HEK293 (cell line): ENCODE measurements at regions not wholly inside any gene's neighbourhood (a gene's known extent, or its start where the extent isn't known, plus 50 kb on each side); places are given as distances from the start of the nearest gene placed in this dataset.
A peak's percentile ranks its signal among the peaks of the same experiment; 100 is the strongest.

Experiments used
- CTCF ChIA-PET: fragments of 350-600 bp; formaldehyde crosslinking; extraction: SDS; loops from one replicate; lab custom pipeline; 2021; ENCODE audit warnings: antibody characterized with exemption; lab: Yijun Ruan, JAX
- POLR2A ChIA-PET: fragments of 300-600 bp; formaldehyde crosslinking; extraction: SDS; loops from one replicate; lab custom pipeline; 2020; ENCODE audit warnings: antibody characterized with exemption, inconsistent platforms; lab: Yijun Ruan, JAX
- H3K27ac ChIP-seq: fragments of 200-500 bp; sonication (Bioruptor generic); 2 replicates; pipeline ENCODE4 v1.5.1; 2014; ENCODE audit warnings: low read depth, low read length, control low read depth, inconsistent platforms; ENCODE audit errors: extremely low read depth
- H3K36me3 ChIP-seq, 2 experiments: fragments of 200-500 bp in 1 of 2; sonication (Bioruptor generic) in 1 of 2; 1 replicate in 1 of 2; 2 replicates in 1 of 2; pipeline ENCODE4 v1.5.1; 2014 to 2017; ENCODE audit warnings: inconsistent platforms in 2 of 2, low read length in 2 of 2; ENCODE audit not compliant: control insufficient read depth in 2 of 2, insufficient read depth in 1 of 2
- H3K4me1 ChIP-seq: fragments of 200-500 bp; sonication (Bioruptor generic); 2 replicates; pipeline ENCODE4 v1.5.1; 2014; ENCODE audit warnings: mild to moderate bottlenecking, low read length, inconsistent platforms; ENCODE audit not compliant: control insufficient read depth, insufficient read depth
- H3K4me3 ChIP-seq: 2 replicates; pipeline ENCODE4 v1.5.1; 2011; ENCODE audit warnings: low read depth, mild to moderate bottlenecking, control low read depth, low read length, moderate library complexity
- H3K9me3 ChIP-seq: fragments of 200-500 bp; sonication (Bioruptor generic); 2 replicates; pipeline ENCODE4 v1.5.1; 2014; ENCODE audit warnings: low read depth, low read length, inconsistent platforms; ENCODE audit not compliant: control insufficient read depth, insufficient read depth
- CTCF ChIP-seq: fragments of 450-650 bp; formaldehyde crosslinking; IDR thresholded peaks from 2 replicates; pipeline ENCODE4 v1.5.1; 2016; ENCODE audit warnings: missing biosample characterization, missing genetic modification characterization
- EGR2 ChIP-seq: fragments of 450-650 bp; formaldehyde crosslinking; IDR thresholded peaks from 2 replicates; pipeline ENCODE4 v1.5.1; 2016; ENCODE audit warnings: low read depth, missing biosample characterization, missing genetic modification characterization
- GLIS1 ChIP-seq: fragments of 450-650 bp; formaldehyde crosslinking; IDR thresholded peaks from 2 replicates; pipeline ENCODE4 v1.5.1; 2016; ENCODE audit warnings: missing biosample characterization, missing genetic modification characterization
- PRDM1 ChIP-seq: fragments of 450-650 bp; formaldehyde crosslinking; IDR thresholded peaks from 2 replicates; pipeline ENCODE4; 2016; ENCODE audit warnings: missing biosample characterization, missing genetic modification characterization
- SP7 ChIP-seq: fragments of 450-650 bp; formaldehyde crosslinking; IDR thresholded peaks from 2 replicates; pipeline ENCODE4 v1.5.1; 2016; ENCODE audit warnings: missing biosample characterization, missing genetic modification characterization
- TRIM28 ChIP-seq: IDR thresholded peaks from 2 replicates; pipeline ENCODE4 v1.6.1; 2011; ENCODE audit warnings: low read length, control low read depth, borderline replicate concordance
- ZBTB8A ChIP-seq: fragments of 450-650 bp; formaldehyde crosslinking; IDR thresholded peaks from 2 replicates; pipeline ENCODE4 v1.5.1; 2016; ENCODE audit warnings: missing biosample characterization, missing genetic modification characterization
- ZIC2 ChIP-seq: fragments of 450-650 bp; formaldehyde crosslinking; IDR thresholded peaks from 2 replicates; pipeline ENCODE4 v1.5.1; 2016; ENCODE audit warnings: missing biosample characterization, missing genetic modification characterization
- ZNF10 ChIP-seq: fragments of 450-650 bp; formaldehyde crosslinking; IDR thresholded peaks from 2 replicates; pipeline ENCODE4 v1.5.1; 2017; ENCODE audit warnings: missing biosample characterization, missing genetic modification characterization
- ZNF146 ChIP-seq: fragments of 450-650 bp; formaldehyde crosslinking; IDR thresholded peaks from 2 replicates; pipeline ENCODE4 v1.5.1; 2016; ENCODE audit warnings: missing biosample characterization, missing genetic modification characterization
- ZNF19 ChIP-seq: fragments of 450-650 bp; formaldehyde crosslinking; IDR thresholded peaks from 2 replicates; pipeline ENCODE4; 2016; ENCODE audit warnings: missing biosample characterization, missing genetic modification characterization, low read depth
- ZNF248 ChIP-seq: fragments of 450-650 bp; formaldehyde crosslinking; IDR thresholded peaks from 2 replicates; pipeline ENCODE4 v1.5.1; 2017; ENCODE audit warnings: missing biosample characterization, missing genetic modification characterization
- ZNF302 ChIP-seq: fragments of 450-650 bp; formaldehyde crosslinking; IDR thresholded peaks from 2 replicates; pipeline ENCODE4 v1.5.1; 2016; ENCODE audit warnings: missing biosample characterization, missing genetic modification characterization, low read depth
- ZNF449 ChIP-seq: fragments of 450-650 bp; formaldehyde crosslinking; IDR thresholded peaks from 2 replicates; pipeline ENCODE4 v1.5.1; 2017; ENCODE audit warnings: missing biosample characterization, mild to moderate bottlenecking, missing genetic modification characterization, moderate library complexity
- ZNF518A ChIP-seq: fragments of 450-650 bp; formaldehyde crosslinking; conservative IDR thresholded peaks from 2 replicates; pipeline ENCODE4 v1.5.1; 2016; ENCODE audit warnings: low read depth, missing biosample characterization, missing genetic modification characterization
- ZNF521 ChIP-seq: fragments of 450-650 bp; formaldehyde crosslinking; IDR thresholded peaks from 2 replicates; pipeline ENCODE4 v1.5.1; 2017; ENCODE audit warnings: missing biosample characterization, mild to moderate bottlenecking, missing genetic modification characterization
- ZNF626 ChIP-seq: fragments of 450-650 bp; sonication (Bioruptor Pico); formaldehyde crosslinking; IDR thresholded peaks from 2 replicates; pipeline ENCODE4 v1.5.1; 2018; ENCODE audit warnings: missing biosample characterization, missing genetic modification characterization, inconsistent platforms
- ZNF654 ChIP-seq: fragments of 450-650 bp; formaldehyde crosslinking; IDR thresholded peaks from 2 replicates; pipeline ENCODE4 v1.5.1; 2016; ENCODE audit warnings: low read depth, missing biosample characterization, missing genetic modification characterization
- TF ChIP-seq, protein P1 (sequence below): fragments of 450-650 bp; formaldehyde crosslinking; IDR thresholded peaks from 2 replicates; pipeline ENCODE4 v1.5.1; 2017; ENCODE audit warnings: missing biosample characterization, missing genetic modification characterization
- TF ChIP-seq, protein P2 (sequence below): fragments of 450-650 bp; formaldehyde crosslinking; IDR thresholded peaks from 2 replicates; pipeline ENCODE4 v1.5.1; 2016; ENCODE audit warnings: missing biosample characterization, missing genetic modification characterization

DNA sequence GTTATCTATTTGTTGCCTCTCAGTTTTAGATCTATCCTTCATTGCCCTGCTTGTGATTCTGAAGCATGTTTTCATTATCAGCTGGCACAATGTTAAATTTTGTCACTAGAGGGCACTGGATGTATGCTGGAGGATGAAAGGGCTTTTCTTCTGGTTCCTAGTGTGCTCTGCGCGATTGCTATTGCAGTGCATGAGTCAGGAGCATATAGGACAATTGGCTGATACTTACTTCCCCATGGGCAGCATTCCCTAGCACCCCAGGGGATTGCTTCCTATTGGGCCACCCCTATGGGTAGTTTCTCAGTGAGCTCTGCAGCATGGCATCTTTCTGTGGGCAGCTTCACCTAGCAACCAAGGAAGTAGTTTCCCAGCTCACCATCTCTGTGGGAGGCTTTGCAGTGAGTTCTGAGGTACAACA lies 280.3 kb upstream of the SYNCRIP start (continued):
- TF ChIP-seq CTCF (peak; percentile 65), ZNF654 (tag by site-specific recombination) (peak; percentile 98), ZNF518A (no peak), TRIM28 (no peak), GLIS1 (tag by site-specific recombination) (no peak), ZIC2 (tag by site-specific recombination) (0 out of 2 replicates have a peak, but pooled peaks have one; percentile 20)

DNA sequence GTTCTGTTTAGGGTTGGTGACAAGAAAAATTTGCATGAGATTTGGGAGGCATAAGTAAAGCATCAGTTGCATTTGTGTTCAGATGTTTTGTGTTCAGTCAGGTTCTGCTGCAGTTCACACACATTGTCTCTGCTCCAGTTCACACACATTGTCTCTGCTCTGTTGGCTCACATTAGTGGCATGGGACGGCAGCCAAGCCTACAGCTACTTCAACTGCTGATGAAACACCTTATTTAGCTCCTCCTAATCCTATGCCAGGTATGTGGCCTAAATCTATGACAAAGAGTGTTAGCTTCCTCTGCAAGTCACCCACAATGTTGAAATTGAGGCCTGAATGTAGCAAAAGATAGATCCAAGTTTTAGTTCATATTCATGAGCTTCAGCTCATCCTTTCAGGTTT lies 278.1 kb upstream of the SYNCRIP start:
- CTCF ChIA-PET = interaction anchor here (0.7 to 2.1 kb wide), 4 partner anchors 9 to 254 kb away, joined by 3 to 7 read pairs (median 4); no protein-coding TSS in a partner anchor
- Histone ChIP-seq H3K27ac (no peak overlapping the region), H3K9me3 (no peaks in the 10 kb centered on the region)

DNA sequence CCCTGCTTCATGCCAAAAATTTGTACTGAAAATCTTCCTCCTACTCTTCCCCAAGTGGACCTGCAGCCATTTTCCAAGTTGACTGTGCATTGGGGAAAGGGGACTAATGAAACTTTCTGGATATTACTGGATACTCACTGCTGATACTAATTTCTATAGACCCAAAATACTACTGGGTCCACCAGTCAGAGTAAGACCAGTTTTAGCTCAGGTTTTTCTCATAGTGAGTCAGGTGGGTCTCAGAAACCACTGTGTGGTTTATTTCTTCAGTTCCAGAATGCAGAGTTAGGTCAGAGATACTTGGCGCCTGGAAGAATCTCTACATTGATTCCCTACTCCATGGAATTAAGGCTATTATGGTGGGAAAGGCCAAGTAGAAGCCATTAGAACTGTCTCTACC lies 274.8 kb upstream of the SYNCRIP start:
- H3K4me1 ChIP-seq = no peaks in the 10 kb centered on the region
- POLR2A ChIA-PET = no interaction called here
- TF ChIP-seq EGR2 (tag by site-specific recombination) (no peak), ZNF626 (no peak)
- TF ChIP-seq, all 188 proteins: peak for 0
- no peaks in the 10 kb centered on the region for H3K36me3 ChIP-seq
- no peaks in the 10 kb centered on the region for H3K9me3 ChIP-seq
- CTCF ChIA-PET = no interaction called here
- no peak overlapping the region for H3K4me3 ChIP-seq
- no peak overlapping the region for H3K27ac ChIP-seq

More for the DNA sequence above, 278.1 kb upstream of the SYNCRIP start:
- no peak overlapping the region for H3K4me3 ChIP-seq
- H3K36me3 ChIP-seq = no peaks in the 10 kb centered on the region
- no peaks in the 10 kb centered on the region for H3K4me1 ChIP-seq
- POLR2A ChIA-PET = no interaction called here
- TF ChIP-seq PRDM1 (tag by site-specific recombination) (no peak), ZNF10 (tag by site-specific recombination) (0 out of 2 replicates have a peak, but pooled peaks have one; percentile 23)

DNA sequence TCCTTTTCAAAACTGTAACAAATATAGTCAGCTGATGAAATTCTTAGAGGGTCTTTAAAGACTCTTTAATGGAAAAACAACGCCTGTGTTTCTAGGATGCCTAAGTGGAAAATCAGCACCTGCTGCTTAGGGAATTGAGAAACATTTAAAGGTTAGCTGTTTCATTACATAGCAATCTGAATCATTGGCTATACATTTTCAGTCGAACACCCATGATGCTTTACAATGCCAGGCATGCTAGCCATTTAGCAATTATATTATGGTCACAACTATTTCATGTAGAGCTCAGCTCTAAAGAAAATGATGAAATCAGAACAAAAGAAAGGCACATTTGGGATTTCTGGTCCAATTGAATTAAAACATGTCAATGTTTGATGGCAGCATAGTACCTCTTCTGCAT lies 270.3 kb upstream of the SYNCRIP start:
- ChIA-PET POLR2A (no interaction called here), CTCF (interaction anchor here (2.2 kb wide), 1 partner anchor 10 kb away, joined by 9 read pairs; no protein-coding TSS in a partner anchor)
- Histone ChIP-seq H3K36me3 (no peaks in the 10 kb centered on the region), H3K4me1 (no peaks in the 10 kb centered on the region), H3K4me3 (no peak overlapping the region), H3K9me3 (no peaks in the 10 kb centered on the region), H3K27ac (no peak overlapping the region)
- no peak for TF ChIP-seq ZNF449 (tag by site-specific recombination)
- TF ChIP-seq ZNF19 (tag by site-specific recombination) = no peak
- TF ChIP-seq ZNF302 = no peak
- TF ChIP-seq ZNF146 = no peak
- TF ChIP-seq ZNF521 (tag by site-specific recombination) = no peak
- TF ChIP-seq ZBTB8A (tag by site-specific recombination) = no peak
- no peak for TF ChIP-seq SP7
- no peak for TF ChIP-seq ZNF248
- TF ChIP-seq, protein P1, sequence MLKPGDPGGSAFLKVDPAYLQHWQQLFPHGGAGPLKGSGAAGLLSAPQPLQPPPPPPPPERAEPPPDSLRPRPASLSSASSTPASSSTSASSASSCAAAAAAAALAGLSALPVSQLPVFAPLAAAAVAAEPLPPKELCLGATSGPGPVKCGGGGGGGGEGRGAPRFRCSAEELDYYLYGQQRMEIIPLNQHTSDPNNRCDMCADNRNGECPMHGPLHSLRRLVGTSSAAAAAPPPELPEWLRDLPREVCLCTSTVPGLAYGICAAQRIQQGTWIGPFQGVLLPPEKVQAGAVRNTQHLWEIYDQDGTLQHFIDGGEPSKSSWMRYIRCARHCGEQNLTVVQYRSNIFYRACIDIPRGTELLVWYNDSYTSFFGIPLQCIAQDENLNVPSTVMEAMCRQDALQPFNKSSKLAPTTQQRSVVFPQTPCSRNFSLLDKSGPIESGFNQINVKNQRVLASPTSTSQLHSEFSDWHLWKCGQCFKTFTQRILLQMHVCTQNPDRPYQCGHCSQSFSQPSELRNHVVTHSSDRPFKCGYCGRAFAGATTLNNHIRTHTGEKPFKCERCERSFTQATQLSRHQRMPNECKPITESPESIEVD (tag by site-specific recombination) = no peak
- TF ChIP-seq, protein P2, sequence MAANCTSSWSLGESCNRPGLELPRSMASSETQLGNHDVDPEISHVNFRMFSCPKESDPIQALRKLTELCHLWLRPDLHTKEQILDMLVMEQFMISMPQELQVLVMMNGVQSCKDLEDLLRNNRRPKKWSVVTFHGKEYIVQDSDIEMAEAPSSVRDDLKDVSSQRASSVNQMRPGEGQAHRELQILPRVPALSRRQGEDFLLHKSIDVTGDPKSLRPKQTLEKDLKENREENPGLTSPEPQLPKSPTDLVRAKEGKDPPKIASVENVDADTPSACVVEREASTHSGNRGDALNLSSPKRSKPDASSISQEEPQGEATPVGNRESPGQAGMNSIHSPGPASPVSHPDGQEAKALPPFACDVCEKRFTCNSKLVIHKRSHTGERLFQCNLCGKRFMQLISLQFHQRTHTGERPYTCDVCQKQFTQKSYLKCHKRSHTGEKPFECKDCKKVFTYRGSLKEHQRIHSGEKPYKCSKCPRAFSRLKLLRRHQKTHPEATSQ = no peak
